GM18517 (cell line): ENCODE measurements at regions not wholly inside any gene's neighbourhood (a gene's known extent, or its start where the extent isn't known, plus 50 kb on each side); places are given as distances from the start of the nearest gene placed in this dataset.

Experiments used
- ATAC-seq: cut with Tn5 transposase; IDR thresholded peaks from one replicate; pipeline ENCODE4 v1.9.1; 2021; ENCODE audit warnings: mild to moderate bottlenecking, moderate library complexity; ENCODE audit not compliant: unreplicated experiment

DNA sequence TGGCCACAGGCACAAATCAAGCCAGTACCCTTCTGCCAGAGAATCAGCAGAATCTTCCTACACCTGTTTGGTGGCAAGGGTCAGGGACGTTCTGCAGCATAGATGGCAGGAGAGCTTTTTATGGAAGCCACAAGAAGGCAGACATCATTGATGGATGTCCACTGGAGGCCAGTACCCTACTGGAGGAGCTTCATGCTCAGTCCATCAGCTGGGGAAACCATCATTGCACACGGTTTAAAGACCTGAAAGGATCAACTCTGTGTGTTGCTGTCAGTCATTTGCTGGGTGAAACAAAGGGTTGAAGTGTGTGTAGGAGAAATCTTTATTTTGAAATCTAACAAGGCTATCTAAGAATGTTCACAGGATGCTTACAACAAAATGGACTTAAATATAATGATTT lies 158.9 kb upstream of the SASH1 start:
- no peak for ATAC-seq

DNA sequence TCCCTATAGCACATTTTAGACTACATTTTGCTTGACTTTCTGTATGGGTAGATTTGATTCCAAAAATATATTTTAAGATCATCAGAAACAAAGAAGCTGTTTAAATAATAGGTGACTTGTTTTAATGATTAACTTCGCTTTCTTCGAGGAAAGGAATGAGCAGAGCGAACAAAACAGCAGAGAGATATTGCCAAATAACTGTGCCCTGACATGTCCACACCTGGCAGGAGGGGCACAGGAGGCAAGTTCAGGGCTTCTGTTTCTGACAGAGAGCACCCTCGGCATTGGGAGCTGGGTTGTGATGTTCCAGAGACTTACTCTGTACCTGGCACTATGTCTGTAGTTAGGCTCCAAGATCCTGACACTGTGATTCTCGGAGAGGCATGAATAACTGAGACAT lies 155.7 kb upstream of the SASH1 start:
- ATAC-seq: no peak

DNA sequence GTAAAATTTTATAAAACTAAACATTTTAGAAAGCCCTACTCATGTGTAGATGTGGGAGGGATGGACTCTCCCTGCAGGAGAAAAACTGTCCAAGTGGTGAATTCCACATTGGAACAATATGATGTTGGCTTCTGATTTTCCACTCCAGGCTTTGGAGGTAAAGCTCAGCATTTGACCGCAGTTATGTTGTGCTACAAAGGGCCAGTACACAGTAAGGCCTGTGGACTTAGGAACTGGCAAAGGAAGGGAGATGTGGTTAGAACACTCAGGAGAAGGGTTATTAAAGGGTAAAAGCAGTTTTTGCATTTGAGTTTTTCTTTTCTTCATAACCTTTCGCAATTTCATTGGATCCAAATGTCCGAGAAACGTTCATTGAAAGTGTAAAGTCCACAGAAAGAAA lies 150.3 kb upstream of the SASH1 start:
- ATAC-seq: no peak

DNA sequence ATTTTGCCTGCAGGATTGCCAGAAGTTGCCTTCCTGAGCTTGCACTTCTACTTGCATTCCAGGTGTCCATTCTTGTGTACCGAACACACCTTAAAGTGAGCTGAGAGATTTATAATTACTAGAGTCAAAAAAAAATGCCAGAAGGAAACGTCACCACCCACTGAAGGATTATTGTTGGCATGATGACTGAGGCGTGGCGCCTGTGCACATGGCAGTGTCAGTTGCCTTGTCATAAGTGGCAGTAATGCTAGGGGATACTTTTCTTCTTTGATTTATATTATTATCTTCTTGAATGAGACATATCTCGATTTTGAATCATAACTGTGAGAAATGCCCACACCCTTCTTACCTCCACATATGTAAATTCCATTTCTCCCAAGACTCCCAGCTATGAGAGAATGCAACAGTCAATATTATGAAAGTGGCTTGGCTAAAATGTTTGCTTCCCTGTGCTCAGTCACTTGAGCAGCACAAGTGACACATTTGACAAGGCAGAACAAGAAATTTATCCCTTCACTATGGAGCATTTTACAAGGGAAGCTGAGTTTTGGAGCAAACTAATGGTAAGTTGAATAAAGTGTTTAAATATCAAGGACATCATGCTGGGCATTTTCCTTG lies 149.5 kb upstream of the SASH1 start:
- no peak for ATAC-seq

DNA sequence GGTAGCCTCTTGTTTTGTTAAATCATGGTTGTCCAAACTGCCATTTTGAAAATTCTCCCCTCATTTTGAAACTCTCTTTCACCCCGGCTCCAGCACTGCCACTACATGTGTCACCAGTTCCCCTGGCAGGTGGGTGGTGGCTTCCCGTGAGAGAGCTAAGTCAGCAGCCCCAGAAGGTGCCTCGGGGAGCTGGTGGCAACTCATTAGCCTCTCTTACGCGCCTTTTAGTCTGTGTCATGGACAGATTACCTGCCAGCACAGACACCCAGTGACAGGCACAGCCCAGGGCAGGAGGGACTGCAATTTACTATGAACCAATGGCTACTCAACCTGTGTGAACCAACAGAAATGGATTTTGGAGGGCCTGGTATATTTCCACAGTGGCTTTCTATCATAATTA lies 147.1 kb upstream of the SASH1 start:
- ATAC-seq: no peak

DNA sequence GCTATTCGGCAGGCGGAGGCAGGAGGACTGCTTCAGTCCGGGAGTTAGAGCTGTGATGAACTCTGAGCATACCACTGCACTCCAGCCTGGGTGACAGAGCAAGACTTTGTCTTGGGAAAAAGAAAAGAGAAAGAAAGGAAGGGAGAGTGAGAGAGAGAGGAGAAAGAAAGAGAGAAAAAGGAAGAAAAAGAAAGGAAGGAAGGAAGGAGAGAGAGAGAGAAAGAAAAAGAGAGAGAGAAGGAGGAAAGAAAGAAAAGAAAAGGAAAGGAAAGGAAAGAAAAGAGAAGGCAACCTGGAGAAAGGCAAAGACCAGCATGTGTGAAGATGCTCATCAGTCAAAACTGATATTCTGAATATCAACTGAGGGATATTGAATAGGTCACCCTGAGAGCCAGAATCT lies 143.1 kb upstream of the SASH1 start:
- no peak for ATAC-seq

DNA sequence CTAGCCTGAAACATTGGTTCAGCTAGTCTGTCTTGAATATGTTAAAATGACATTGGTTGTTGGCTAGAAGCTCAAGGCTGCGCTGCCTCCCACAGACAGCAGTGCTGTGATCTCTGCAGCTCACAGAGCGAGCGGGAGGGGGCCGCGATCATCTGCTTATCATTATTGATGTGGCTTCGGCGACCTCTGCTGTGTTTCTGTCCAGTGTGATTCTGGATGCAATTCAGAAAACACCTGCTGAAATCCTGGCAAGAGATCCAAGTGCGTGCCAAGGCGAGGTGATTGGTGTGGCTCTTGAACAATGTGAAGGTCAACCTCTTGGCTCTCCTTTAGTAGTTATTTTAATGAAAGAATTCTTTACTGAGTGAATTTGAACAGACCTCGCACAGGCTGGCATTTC lies 142.3 kb upstream of the SASH1 start:
- no peak for ATAC-seq

DNA sequence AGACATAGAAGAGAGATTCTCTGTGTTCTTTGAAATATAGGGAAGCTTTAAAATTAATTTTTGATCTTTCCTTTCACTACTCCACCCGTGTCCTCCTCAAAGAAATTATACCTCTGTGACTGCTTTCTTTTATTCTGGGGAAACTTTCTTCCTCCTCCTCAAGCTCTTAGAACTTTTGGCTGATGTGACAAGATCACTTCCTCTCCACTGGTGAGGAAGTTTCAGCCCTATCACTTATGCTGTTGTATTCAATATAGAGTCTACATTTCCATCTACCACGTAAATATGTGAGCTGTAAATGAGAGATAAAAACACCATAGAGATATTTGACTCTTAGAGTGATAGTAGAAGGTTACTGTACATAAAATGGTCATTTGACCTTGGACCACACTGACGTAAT lies 141.9 kb upstream of the SASH1 start:
- no peak for ATAC-seq

DNA sequence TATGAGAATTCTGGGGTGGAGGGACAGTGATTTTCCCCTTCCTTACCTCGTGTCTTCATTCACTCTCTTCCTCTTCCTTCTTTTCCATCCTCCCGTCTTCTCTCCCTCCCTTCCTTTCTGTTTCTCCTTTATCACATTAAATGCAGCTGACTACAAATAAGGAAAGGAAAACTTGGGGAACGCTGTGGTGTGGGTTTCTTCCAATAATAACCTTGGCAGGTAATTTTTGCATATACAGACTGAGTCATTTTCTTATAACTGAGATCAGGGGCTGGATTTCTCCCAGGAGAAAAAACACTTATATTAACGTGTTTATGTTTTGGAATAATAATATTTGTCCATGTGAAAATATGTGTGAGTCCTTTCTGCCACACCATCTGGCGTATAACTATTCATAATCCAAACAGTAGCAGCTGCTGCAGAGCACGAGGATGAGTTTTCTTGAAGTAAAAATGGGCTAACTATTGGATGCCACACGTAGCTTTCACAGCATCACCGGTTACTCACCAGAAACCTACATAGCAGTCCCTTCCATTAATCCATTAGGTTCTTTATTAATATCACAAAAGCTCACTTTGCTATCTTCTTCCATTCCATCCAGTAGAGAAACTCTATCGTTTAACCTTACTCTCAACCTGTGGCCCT lies 139.2 kb upstream of the SASH1 start:
- no peak for ATAC-seq

DNA sequence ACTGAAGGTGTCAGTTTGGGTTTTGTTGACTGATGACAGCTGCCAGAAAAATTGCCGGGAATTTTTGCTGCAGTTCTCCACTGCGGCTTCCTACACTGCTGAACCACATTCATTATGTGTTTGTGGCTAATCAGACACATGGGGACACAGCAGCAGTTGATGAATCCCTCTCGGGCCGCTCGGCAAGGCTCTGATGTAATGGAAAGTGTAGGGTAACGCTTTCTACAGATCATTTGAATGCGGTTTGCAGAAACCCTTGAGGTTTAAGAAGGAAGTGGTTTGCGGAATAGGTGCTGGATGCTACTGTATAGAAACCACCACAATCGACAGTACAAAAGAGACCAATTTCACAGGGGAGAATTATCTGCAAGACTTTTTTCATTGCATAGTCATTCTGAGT lies 138.7 kb upstream of the SASH1 start:
- ATAC-seq: peak; percentile 100

DNA sequence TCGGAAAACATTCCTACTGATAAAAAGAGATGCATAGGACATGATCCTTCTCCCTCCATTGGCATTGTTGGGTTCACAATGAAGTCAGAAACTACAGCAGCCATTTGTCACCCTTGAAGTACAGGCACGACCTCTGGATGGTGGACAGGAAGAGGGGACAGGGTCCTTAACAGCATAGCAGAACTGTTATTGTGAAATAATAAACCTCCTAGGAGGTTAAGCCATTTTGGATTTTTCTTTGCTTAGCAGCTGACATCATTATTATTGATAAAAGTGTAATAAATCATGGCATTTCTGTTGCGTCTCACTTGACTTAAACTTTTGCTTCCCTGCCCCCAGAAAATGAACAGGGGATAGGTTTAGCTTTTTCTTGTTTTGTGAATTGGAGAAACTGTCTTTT lies 134.3 kb upstream of the SASH1 start:
- ATAC-seq: no peak

DNA sequence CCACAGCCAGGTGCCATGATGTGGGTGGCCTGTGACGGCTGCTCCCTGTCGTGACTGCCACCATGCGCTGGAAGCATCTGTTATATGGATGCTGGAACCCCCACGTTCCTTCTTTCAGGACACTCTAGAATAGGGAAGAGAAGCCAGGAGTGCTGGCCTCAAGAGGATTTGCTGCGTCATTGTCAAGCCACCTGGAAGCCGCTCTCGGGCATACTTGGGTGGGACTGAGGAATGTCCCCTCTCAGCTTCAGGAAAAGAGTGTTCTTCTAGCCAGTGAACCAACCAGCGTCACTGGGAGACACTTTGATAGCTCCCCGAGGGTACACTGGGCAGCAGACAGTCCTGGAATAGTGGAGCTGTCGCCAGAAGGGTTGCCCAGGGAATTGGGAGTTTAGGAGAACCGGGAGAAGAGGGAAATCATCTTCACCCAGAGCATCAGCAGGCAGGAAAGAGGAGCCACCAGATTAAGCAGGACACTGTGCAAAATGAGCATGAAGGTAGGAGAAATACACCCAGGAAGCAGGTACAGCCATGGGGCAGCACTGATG lies 130.8 kb upstream of the SASH1 start:
- no peak for ATAC-seq

DNA sequence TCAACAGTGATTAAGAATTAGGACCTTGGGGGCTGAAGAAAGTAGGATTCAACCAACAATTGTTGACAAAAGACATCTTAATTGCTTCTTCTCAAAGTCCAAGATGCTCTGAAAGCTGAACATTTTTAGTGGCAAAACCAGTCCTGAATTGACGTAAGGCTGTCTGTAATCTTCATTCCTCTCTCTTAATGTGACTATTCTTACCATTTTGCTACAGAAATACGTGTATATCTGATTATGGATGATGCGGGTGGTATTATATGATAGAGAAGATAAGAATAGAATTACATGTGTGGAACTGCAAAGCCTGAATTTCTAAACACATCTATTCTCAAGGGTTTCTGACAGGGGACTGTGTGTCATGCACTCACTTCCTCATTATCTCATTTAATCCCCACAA lies 130.3 kb upstream of the SASH1 start:
- ATAC-seq: no peak

DNA sequence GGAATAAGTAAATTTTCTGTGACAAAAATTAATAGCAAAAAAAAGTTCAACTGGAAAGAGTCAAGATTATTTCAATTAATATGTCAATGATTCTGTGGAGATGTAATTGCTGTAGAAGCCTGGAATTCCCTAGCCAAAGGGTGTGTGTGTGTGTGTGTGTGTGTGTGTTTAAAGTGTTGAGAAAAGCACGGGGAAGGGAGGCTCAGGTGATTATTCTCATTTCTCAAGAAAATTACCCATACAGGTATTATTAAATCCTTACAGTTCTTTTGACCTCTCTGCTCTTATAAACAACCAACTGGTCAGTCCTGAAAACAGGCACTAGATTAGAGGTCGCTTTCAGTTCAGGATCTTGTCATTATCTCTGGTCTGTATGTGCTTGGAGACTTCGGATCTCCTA lies 129.3 kb upstream of the SASH1 start:
- ATAC-seq: no peak

DNA sequence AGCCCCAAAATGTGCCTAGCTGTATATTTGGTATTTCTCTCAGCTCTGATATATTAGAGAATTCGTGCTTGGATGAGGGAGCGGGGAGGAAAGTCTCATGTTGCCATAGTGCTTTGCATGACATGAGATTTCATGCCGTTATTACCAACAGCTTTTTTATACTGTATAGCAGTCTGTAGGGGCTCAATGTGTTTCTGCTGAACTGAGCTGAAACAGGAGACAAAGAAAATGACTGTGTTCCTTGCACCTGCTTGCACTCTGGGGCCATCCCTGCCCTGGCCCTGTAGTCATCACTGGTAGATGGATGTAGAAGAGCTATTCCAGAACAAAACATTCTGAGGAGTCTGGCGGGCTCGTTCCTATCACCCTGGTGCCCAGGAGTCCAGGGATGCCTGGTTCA lies 128.0 kb upstream of the SASH1 start:
- ATAC-seq: no peak

DNA sequence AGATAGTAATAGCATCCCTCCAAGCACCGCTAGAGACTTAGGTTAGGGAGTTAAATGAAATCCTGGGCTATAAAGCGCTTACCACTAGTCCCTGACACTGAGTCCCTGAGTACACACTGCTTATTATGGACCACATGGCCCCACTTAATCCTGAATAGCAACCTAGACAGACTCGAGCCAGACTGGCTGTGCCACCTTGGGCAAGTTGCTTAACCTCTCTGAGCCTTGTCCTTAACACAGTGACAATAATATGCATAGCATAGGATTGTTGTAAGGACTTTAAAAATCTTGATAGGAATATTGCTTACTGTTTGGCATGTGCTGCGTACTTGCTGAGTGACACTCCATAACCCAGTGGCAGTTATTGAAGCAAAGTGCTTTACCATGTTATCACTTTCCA lies 125.6 kb upstream of the SASH1 start:
- ATAC-seq: no peak

DNA sequence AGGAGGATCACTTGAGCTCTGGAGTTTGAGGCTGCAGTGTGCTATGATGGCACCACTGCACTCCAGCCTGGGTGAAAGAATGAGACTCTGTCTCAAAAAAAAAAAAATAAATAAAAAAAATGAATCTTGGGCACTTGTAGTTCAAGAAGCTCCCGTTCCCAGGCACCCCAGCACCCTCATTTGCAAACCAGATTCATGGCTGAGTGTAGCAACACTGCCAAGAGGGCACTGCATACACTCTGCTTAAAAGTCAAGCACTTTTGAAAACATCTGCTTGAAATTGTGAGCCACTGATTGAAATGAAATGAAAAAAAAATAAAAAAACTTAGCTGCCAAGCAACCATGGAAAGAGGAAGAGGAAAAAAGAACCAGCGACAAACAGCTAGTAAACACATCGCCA lies 124.7 kb upstream of the SASH1 start:
- ATAC-seq: no peak

DNA sequence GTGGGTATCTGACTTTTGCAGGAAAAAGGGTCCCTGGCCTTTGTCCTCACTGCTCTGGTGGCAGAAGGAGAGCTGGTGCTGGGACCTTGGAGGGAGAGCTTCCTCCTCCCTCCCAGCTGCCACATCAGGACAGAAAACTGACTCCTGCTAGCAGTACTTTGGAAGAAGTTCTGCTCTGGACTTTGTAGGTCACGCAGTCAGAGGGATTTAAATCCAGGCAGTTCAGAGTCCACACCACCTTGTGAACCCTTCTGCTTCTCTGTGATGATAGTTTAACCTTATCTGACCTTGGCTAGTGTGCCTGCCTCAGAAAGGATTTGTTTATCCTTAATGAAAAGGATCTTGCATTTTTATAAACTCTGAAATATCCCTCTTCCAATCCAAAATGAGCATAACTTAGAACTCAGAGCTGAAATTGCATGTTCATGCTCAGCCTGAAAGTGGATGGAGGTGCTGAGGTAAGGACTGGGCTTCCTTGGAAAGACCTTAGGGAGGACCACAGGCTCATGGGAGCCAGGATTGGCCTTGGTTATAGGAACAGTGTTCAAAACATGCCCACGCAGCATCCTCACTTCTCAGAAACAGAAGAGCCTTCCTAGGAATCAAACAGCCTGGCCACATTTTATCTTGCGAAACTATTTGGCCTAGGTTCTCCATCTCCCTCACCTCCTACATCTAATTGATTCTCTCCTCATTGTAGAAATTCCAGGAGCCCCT lies 123.9 kb upstream of the SASH1 start:
- ATAC-seq: no peak

DNA sequence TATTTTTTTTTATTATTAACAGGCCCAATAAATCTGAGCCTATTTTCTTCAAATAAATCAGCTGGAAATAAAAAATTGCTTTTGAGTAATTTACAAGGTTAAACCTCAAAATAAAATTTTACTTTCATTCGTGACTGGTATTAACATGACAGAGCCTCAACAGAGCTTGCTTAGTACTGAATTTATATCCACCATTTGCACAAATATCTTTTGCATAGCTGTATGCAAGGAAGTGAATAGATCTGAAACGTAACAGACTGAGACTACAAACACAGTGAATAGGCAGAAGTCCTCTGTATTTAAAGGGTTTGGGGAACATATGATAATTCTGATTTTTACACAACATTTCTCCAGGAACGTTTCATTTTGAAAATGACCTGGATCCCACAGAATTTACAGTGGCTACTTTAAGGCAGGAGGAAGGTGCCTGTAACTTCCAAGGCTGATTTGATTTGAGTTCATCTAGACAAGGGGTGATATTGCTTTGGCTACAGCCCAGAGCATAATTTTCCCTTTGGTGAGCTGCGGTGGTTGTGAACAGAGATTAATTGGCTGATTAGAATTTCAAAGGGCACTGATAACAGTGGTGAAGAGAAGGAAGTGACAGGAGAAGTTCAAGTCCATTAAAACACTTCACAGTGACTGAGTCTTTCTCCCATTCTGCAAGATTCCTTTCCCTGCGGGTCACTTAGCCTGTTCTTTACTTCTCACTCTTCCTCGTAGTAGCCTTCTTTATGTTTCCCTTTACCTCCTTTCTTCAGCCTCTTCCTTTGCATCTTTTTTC lies 121.2 kb upstream of the SASH1 start:
- ATAC-seq: no peak

DNA sequence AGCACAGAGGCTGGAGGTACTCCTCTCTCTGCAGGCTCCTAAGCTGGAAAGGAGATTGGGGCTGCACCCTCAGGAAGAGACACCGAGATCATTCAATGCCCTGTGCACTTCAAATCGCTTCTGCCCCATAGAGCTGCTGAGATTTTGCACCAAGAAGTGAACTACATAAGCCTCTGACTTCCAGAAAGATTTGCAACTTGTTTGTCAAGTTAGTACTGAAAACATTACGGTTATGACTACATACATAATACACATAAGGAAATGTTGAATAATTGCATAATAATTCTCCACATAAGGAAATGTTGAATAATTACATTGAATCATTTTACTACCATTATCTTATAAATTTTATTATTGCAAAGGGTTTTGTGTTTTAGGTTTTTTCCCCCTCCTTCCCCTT lies 120.3 kb upstream of the SASH1 start:
- no peak for ATAC-seq

DNA sequence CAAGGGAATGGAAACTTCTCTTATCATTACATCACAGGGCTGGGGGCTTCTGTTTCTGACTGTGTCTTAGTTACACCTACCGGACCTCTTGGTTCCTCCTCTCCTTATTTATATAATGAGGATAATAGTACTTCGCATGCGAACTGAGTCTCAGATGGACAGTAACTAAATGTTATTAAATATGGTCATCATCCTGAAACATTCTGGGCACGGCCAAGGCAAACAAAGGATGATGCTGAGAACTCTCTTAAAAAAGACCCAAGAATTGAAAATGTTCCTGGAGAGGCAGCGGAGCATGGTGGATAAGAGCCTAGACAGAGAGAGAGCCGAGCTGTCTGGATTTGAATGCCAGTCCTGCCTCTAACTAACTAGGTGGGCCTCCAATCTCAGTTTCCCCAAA lies 119.8 kb upstream of the SASH1 start:
- no peak for ATAC-seq
